Prostate gland (tissue), 2 donors: ENCODE measurements at regions not wholly inside any gene's neighbourhood (a gene's known extent, or its start where the extent isn't known, plus 50 kb on each side); places are given as distances from the start of the nearest gene placed in this dataset.
"Not testable (repeated sequence)": the region's sequence is repeated elsewhere in the genome, so short reads cannot be mapped to it uniquely, and the experiment has no call there.

Source experiments
- DNase-seq: peaks from one replicate; pipeline ENCODE4 v3.0.0-alpha.2; 2019; ENCODE audit warnings: low spot score
- H3K27ac ChIP-seq, 2 donors: fragments of 200-600 bp; sonication (generic); 2 replicates each; pipeline ENCODE4 v1.5.1; 2017 to 2019
- H3K27me3 ChIP-seq: fragments of 200-600 bp; sonication (generic); replicated peaks from 2 replicates; pipeline ENCODE4 v1.5.1; 2019; ENCODE audit not compliant: insufficient read depth
- H3K36me3 ChIP-seq, 2 donors: fragments of 200-600 bp; sonication (generic); 1 replicate in 1 of 2; 2 replicates in 1 of 2; pipeline versions ENCODE4 v1.5.1 to v1.8.1; 2017 to 2019
- H3K4me1 ChIP-seq: fragments of 200-600 bp; sonication (generic); replicated peaks from 2 replicates; pipeline ENCODE4 v1.5.1; 2019
- H3K4me3 ChIP-seq, 2 donors: fragments of 200-600 bp; sonication (generic); 2 replicates each; pipeline ENCODE4 v1.5.1; 2017 to 2019
- H3K9me3 ChIP-seq: fragments of 200-600 bp; sonication (generic); 2 replicates; pipeline ENCODE4 v1.5.1; 2017
- POLR2A ChIP-seq: fragments of 450-650 bp; IDR thresholded peaks from one replicate; pipeline ENCODE4 v1.6.1; 2016; ENCODE audit warnings: antibody characterized with exemption, mild to moderate bottlenecking
- POLR2AphosphoS5 ChIP-seq: sonication (generic); formaldehyde crosslinking; IDR thresholded peaks from one replicate; pipeline ENCODE4 v1.6.1; 2017; ENCODE audit warnings: antibody characterized with exemption
- WGBS: methylation state at CpG from one replicate; pipeline ENCODE4 v1.1.5; 2018; 5-methylcytosine and 5-hydroxymethylcytosine counted together
- intact Hi-C: fragments of 100-400 bp; cut with DNase I; formaldehyde crosslinking; loops from one replicate; pipeline ENCODE4 v1.14.2; 2022
- TF ChIP-seq, protein P1 (sequence below), 4 experiments: fragments of 200-600 bp in 2 of 4; fragments of 450-650 bp in 2 of 4; sonication (generic) in 2 of 4; IDR thresholded peaks; 1 replicate in 3 of 4; 2 replicates in 1 of 4; pipeline ENCODE4 v1.5.1; 2016 to 2019; ENCODE audit warnings: antibody characterized with exemption in 4 of 4, mild to moderate bottlenecking in 2 of 4, moderate library complexity in 2 of 4

DNA sequence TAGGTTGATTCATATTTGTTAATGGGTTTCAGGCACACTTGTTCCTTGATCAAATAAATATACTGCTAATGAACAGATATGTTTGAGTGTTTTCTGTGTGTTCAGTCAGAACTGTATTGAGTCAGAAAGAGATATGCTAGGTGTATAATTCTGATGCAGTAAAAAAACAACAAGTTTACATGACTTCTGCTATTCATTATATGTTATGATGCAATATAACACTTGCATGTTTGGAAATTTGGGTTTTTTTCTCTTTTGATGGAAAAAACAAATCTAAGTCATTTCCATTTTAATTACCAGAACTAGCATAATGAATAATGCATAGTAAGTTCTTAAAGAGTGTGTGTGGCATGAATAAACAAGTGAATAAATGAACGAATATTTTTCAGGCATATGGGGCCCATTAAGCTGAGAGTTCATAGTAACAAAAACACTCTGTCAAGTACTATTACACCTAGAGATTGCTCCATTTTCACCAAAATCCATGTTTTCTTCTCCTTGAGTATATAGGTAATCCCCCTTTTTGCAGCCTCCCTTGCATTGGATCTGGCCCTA lies 208.3 kb upstream of the NT5E start:
- DNase-seq = no peak
- no peak overlapping the region for H3K4me3 ChIP-seq
- WGBS = 92% methylated on average over 1 of the region's 1 CpG
- intact Hi-C loops = no loop called here
- TF ChIP-seq POLR2AphosphoS5 = no peak
- TF ChIP-seq, protein P1, sequence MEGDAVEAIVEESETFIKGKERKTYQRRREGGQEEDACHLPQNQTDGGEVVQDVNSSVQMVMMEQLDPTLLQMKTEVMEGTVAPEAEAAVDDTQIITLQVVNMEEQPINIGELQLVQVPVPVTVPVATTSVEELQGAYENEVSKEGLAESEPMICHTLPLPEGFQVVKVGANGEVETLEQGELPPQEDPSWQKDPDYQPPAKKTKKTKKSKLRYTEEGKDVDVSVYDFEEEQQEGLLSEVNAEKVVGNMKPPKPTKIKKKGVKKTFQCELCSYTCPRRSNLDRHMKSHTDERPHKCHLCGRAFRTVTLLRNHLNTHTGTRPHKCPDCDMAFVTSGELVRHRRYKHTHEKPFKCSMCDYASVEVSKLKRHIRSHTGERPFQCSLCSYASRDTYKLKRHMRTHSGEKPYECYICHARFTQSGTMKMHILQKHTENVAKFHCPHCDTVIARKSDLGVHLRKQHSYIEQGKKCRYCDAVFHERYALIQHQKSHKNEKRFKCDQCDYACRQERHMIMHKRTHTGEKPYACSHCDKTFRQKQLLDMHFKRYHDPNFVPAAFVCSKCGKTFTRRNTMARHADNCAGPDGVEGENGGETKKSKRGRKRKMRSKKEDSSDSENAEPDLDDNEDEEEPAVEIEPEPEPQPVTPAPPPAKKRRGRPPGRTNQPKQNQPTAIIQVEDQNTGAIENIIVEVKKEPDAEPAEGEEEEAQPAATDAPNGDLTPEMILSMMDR (IDR thresholded peaks at IDR 0.05) = no peak
- TF ChIP-seq POLR2A = no peak
- no peaks in the 10 kb centered on the region for H3K36me3 ChIP-seq
- H3K27me3 ChIP-seq = no peaks in the 10 kb centered on the region
- no peaks in the 10 kb centered on the region for H3K9me3 ChIP-seq
- H3K27ac ChIP-seq = no peak overlapping the region
- H3K4me1 ChIP-seq = no peaks in the 10 kb centered on the region

DNA sequence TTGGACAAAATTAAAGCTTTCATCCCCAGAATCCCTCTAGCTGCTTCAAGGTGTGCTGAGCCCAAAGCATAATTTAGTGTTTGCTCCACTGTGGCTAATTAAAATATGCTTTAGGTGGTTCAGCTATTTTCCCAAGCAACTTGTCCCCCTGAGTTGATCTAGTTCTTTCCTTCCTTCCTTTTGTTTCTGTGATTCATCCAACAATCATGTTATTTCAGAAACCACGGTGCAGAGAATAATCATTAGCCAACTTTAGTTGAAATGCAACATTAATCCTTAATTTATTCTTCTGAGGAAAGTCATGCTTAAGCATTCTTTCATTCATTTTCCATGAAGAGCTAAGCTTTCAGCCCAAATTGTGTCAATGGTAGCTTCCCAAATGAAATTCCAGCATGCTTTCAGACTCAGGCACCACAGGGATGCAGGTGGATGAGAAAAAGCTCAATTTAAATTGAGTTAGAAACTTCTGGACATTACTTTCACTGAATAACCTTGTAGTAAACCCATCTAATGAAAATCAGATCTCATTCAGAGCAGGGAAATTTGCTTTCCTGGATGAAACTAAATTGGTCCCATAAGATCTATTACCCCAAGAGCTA lies 209.0 kb upstream of the NT5E start:
- no peak overlapping the region for H3K27ac ChIP-seq
- no peak for DNase-seq

DNA sequence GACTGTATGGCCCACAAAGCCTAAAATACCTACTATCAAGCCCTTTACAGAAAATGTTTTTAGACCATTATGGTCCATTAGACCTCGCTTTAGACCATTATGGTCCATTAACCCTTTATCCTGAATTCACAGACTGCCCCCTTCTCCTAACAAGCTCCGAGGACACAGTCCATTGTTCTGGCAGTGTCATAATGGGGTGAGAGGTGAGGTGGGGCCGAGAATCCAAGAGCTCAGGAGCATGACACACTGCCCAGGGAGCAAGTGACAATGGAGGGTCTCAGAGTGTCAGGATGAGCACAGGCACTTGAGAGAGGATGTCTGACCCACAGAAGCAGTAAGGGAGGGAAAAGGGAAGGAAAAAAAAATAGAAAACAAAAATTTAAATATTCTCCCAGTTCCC lies 212.4 kb upstream of the NT5E start:
- no peak for DNase-seq
- no peaks in the 10 kb centered on the region for H3K36me3 ChIP-seq
- no peak overlapping the region for H3K4me3 ChIP-seq
- H3K4me1 ChIP-seq = no peaks in the 10 kb centered on the region
- 33% methylated on average over 3 of the region's 3 CpGs for WGBS
- H3K9me3 ChIP-seq = no peaks in the 10 kb centered on the region
- intact Hi-C loops = no loop called here
- TF ChIP-seq, protein P1 (IDR thresholded peaks at IDR 0.05) = no peak
- TF ChIP-seq POLR2AphosphoS5 (no peak), POLR2A (no peak)
- H3K27me3 ChIP-seq = no peaks in the 10 kb centered on the region
- H3K27ac ChIP-seq = no peak overlapping the region

More for the DNA sequence above, 209.0 kb upstream of the NT5E start:
- TF ChIP-seq, protein P1 (IDR thresholded peaks at IDR 0.05) = no peak
- TF ChIP-seq POLR2AphosphoS5 = no peak
- TF ChIP-seq POLR2A = no peak
- no peaks in the 10 kb centered on the region for H3K36me3 ChIP-seq
- intact Hi-C loops = no loop called here
- no peak overlapping the region for H3K4me3 ChIP-seq
- H3K4me1 ChIP-seq = no peaks in the 10 kb centered on the region
- no peaks in the 10 kb centered on the region for H3K27me3 ChIP-seq
- no peaks in the 10 kb centered on the region for H3K9me3 ChIP-seq
- WGBS = 73% methylated on average over 1 of the region's 1 CpG

DNA sequence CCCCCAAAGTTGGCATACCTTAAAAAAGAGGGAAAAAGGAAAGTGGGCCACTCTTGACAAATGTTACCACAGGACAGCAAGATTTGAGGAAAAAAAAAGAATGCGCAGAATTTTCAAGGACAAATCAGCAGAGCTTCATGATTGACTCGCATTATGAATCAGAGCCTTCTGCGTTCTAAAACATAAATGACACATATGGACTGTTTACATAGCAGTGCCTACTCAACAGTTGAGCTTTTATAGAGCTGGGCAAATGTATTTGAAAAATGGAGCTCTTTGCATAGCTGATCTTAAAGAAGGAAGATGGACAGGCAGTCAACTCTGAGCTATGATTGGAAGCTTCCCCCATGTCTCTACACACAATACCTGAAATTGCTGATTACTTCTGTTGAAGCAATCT lies 213.2 kb upstream of the NT5E start:
- intact Hi-C loops = no loop called here
- no peak for DNase-seq
- TF ChIP-seq POLR2AphosphoS5 (no peak), POLR2A (no peak)
- TF ChIP-seq, protein P1 (IDR thresholded peaks at IDR 0.05) = no peak
- H3K27me3 ChIP-seq = no peaks in the 10 kb centered on the region
- WGBS = 65% methylated on average over 3 of the region's 3 CpGs
- no peak overlapping the region for H3K27ac ChIP-seq
- H3K4me1 ChIP-seq = no peaks in the 10 kb centered on the region
- H3K4me3 ChIP-seq = no peak overlapping the region
- H3K9me3 ChIP-seq = no peaks in the 10 kb centered on the region
- no peaks in the 10 kb centered on the region for H3K36me3 ChIP-seq

DNA sequence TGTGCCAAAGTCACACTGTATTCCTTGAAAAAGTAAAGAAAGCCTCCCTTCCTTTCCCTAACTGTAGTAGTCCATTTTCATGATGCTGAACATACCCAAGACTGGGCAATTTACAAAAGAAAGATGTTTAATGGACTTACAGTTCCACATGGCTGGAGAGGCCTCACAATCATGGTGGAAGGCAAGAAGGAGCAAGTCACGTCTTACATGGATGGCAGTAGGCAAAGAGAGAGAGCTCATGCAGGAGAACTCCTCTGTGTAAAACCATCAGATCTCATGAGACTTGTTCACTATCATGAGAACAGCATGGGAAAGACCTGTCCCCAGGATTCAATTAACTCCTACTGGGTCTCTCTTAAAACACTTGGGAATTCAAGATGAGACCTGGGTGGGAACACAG lies 222.5 kb upstream of the NT5E start:
- H3K9me3 ChIP-seq, H3K4me3 ChIP-seq, intact Hi-C loops, H3K36me3 ChIP-seq, H3K27ac ChIP-seq, H3K4me1 ChIP-seq, H3K27me3 ChIP-seq, DNase-seq: not testable (repeated sequence)
- WGBS = 79% methylated on average over 1 of the region's 1 CpG

DNA sequence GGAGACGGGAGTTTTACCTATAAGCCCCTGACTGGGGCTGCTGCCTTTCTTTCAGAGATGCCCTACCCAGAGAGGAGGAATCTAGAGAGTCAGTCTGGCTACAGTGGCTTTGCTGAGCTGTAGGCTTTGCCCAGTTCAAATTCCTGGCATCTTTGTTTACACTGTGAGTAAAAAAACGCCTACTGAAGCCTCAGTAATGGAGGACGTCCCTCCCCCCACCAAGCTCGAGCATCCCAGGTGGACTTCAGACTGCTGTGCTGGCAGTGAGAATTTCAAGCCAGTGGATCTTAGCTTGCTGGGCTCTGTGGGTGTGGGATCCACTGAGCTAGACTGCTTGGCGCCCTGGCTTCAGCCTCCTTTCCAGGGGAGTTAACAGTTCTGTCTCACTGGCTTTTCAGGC lies 237.1 kb upstream of the NT5E start:
- DNase-seq, intact Hi-C loops, H3K4me1 ChIP-seq, H3K9me3 ChIP-seq, H3K4me3 ChIP-seq, H3K27ac ChIP-seq, H3K36me3 ChIP-seq, H3K27me3 ChIP-seq: not testable (repeated sequence)
- WGBS = 46% methylated on average over 5 of the region's 5 CpGs
